Sigmoid colon (tissue), 4 donors: ENCODE measurements at regions not wholly inside any gene's neighbourhood (a gene's known extent, or its start where the extent isn't known, plus 50 kb on each side); places are given as distances from the start of the nearest gene placed in this dataset.

Experiments
- POLR2A ChIP-seq, 2 donors: fragments of 450-650 bp; IDR thresholded peaks; one replicate each; pipeline ENCODE4 v1.6.1; 2016; ENCODE audit warnings: antibody characterized with exemption in 2 of 2, mild to moderate bottlenecking in 2 of 2, moderate library complexity in 2 of 2
- POLR2AphosphoS5 ChIP-seq, 4 donors: sonication (generic); formaldehyde crosslinking; IDR thresholded peaks; one replicate each; pipeline ENCODE4 v1.6.1; 2017; ENCODE audit warnings: antibody characterized with exemption in 4 of 4

- no peak for TF ChIP-seq POLR2AphosphoS5 (IDR thresholded peaks at IDR 0.05)
- no peak for TF ChIP-seq POLR2A (IDR thresholded peaks at IDR 0.05)
These were observed 189.9 kb upstream of the RBPJ start for GRCh38 chr4:26130841-26131432.
